A673 (cell line): ENCODE measurements at regions not wholly inside any gene's neighbourhood (a gene's known extent, or its start where the extent isn't known, plus 50 kb on each side); places are given as distances from the start of the nearest gene placed in this dataset.

Experiments used
- EZH2 ChIP-seq: fragments of 200-600 bp; sonication (generic); IDR thresholded peaks from 2 replicates; pipeline ENCODE4 v1.6.1; 2017; ENCODE audit warnings: borderline replicate concordance, low read depth, mild to moderate bottlenecking, mixed read lengths, antibody characterized with exemption, low read length; ENCODE audit not compliant: poor library complexity, severe bottlenecking
- TF ChIP-seq, protein P1 (sequence below): fragments of 300-800, 200-600 bp; sonication (generic); conservative IDR thresholded peaks from 2 replicates; pipeline ENCODE4 v1.5.1; 2017; ENCODE audit warnings: low read depth, mild to moderate bottlenecking, antibody characterized with exemption, low read length, moderate library complexity, mixed read lengths

DNA sequence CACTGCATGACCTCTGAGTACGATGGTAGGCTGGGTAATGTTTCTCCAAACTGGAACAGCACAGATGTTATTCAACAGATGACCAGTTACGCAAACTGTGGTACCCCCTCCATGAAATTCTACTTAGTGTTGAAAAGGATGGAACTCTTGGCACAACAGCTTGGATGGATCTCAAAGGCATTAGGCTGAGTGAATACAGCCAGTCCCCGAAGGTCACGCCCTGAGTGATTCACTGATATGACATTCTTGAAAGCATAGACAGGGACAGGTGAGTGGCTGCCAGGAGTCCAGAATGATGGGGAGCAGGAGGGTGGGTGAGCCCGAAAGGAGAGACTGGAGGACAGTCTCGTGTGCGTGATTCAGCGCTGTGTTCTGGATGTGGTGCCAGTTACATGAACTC lies 187.5 kb upstream of the TMEM132C start:
- no peak for TF ChIP-seq EZH2
- TF ChIP-seq, protein P1, sequence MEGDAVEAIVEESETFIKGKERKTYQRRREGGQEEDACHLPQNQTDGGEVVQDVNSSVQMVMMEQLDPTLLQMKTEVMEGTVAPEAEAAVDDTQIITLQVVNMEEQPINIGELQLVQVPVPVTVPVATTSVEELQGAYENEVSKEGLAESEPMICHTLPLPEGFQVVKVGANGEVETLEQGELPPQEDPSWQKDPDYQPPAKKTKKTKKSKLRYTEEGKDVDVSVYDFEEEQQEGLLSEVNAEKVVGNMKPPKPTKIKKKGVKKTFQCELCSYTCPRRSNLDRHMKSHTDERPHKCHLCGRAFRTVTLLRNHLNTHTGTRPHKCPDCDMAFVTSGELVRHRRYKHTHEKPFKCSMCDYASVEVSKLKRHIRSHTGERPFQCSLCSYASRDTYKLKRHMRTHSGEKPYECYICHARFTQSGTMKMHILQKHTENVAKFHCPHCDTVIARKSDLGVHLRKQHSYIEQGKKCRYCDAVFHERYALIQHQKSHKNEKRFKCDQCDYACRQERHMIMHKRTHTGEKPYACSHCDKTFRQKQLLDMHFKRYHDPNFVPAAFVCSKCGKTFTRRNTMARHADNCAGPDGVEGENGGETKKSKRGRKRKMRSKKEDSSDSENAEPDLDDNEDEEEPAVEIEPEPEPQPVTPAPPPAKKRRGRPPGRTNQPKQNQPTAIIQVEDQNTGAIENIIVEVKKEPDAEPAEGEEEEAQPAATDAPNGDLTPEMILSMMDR, result no peak
